ENCODE measurements at regions not wholly inside any gene's neighbourhood (a gene's known extent, or its start where the extent isn't known, plus 50 kb on each side); places are given as distances from the start of the nearest gene placed in this dataset.

DNA sequence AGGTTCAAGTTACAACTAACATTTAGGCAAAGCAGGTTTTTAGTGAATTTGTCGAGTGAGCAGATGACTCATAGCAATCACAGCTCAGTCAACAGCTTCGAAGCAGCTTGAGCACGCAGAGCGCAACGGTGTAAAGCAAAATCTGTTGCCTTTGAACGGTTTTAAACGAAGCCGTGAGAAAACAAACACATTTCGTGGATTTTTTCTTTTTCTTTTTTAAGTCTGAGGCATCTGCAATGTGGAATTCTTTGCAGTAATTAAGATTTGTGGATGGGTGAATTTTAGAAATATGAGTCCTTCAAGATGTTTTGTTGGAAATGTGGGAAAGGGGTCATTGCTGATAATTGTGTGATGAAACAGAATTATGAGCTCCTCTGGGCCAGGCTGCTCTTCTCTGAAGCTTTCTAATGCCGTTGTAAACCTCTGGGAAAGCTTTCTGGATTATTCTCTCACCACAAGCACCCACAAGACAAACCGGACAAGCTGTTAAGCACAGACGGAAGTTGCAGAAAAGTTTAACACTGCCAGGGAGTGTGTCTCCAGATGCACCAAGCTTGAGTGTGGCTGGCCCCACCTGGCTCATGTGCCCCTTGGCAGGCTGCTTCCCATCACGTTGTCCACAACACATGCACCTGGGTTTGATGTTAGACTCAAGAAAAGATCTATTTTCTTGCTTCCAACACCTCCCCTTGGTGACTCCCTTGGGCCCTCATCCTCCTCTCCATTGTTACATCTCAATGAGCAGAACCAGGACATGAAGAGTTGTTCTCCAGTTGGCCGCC is 224.7 kb downstream of the ACKR3 start:
- H3K27me3 ChIP-seq = no peaks in the 10 kb centered on the region
- no peak for DNase-seq
- TF ChIP-seq CTCF (IDR thresholded peaks at IDR 0.05) = no peak

DNA sequence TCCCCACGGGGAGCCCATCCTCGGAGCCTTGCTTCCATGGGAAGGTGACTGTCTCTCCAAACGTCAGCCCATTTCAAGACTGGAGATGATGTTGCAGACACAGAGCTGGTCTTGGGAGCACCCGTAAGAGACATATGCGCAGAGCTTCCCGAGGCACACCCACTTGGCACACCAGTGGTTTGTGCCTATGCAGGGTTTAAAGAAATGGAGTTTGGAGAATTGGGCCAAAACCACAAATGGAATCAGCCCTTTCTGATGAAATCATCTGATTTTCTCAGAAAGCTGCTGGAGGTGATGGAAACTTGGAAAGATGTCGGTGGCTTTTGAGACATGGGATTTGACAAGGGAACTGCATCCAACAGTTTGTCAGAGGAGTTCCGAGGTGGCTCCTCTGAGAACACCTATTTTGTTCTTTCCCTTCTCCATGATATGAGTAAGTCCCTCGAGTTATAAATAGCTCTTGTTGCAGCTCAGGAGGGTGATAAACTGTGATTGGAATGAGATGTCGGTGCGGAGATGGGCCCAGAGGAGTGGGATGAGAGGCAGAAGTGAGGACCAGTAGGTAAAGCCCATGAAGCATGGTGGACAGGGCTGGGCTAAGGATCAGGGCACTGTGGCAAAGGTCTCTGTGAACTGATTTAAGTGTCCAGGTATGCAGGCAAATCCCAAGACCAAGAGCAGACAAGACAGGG is 225.7 kb downstream of the ACKR3 start:
- no peak for TF ChIP-seq CTCF (IDR thresholded peaks at IDR 0.05)
- no peak overlapping the region for H3K9ac ChIP-seq (ENCODE audit: low read depth in 2 of 2, low read length in 2 of 2)
- no peaks in the 10 kb centered on the region for H3K9me3 ChIP-seq
- intact Hi-C loops (cut with DNase I) = no loop called here
- H3K36me3 ChIP-seq = no peaks in the 10 kb centered on the region
- no peaks in the 10 kb centered on the region for H3K4me1 ChIP-seq
- DNase-seq = no peak
- no peak overlapping the region for H3K27ac ChIP-seq
- no peak overlapping the region for H3K4me3 ChIP-seq
- no peaks in the 10 kb centered on the region for H3K27me3 ChIP-seq

More for the DNA sequence above, 224.7 kb downstream of the ACKR3 start:
- no peak overlapping the region for H3K4me3 ChIP-seq
- H3K9ac ChIP-seq (ENCODE audit: low read depth in 2 of 2, low read length in 2 of 2) = no peak overlapping the region
- no peaks in the 10 kb centered on the region for H3K4me1 ChIP-seq
- intact Hi-C loops (cut with DNase I) = no loop called here
- H3K9me3 ChIP-seq = no peaks in the 10 kb centered on the region
- no peak overlapping the region for H3K27ac ChIP-seq
- no peaks in the 10 kb centered on the region for H3K36me3 ChIP-seq

GRCh38 chr2:236795861-236796219 is 226.2 kb downstream of the ACKR3 start:
- no peak overlapping the region for H3K4me3 ChIP-seq
- no peaks in the 10 kb centered on the region for H3K4me1 ChIP-seq
- H3K36me3 ChIP-seq = no peaks in the 10 kb centered on the region
- no peak for DNase-seq
- H3K27ac ChIP-seq = no peak overlapping the region
- H3K9me3 ChIP-seq = no peaks in the 10 kb centered on the region
- H3K27me3 ChIP-seq = no peaks in the 10 kb centered on the region
- TF ChIP-seq CTCF (IDR thresholded peaks at IDR 0.05) = no peak
- H3K9ac ChIP-seq (ENCODE audit: low read depth in 2 of 2, low read length in 2 of 2) = no peak overlapping the region
- intact Hi-C loops (cut with DNase I) = no loop called here

DNA sequence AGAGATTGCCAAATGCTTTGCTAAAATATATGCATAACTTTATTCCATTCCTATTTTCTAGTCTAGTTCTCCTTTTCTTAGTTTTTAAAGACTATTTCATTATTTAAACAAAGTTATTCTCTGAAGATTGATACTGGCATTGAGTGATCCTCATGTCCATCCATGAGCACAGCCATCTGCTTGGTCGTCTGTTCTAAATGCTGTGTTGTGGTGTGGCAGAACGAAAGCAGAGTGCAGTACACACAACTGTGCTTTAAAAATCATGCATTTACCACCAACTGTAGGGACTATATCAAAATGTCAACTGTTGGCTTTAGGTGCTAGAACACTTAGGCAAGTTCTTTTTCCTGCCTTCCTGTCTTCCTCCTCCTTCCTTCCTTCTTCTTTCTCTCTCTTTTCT is 226.6 kb downstream of the ACKR3 start:
- H3K9ac ChIP-seq (ENCODE audit: low read depth in 2 of 2, low read length in 2 of 2) = no peak overlapping the region
- no peaks in the 10 kb centered on the region for H3K36me3 ChIP-seq
- H3K27me3 ChIP-seq = no peaks in the 10 kb centered on the region
- no peak for TF ChIP-seq CTCF (IDR thresholded peaks at IDR 0.05)
- H3K27ac ChIP-seq = no peak overlapping the region
- no peak overlapping the region for H3K4me3 ChIP-seq
- no peaks in the 10 kb centered on the region for H3K9me3 ChIP-seq
- H3K4me1 ChIP-seq = no peaks in the 10 kb centered on the region
- no peak for DNase-seq
- intact Hi-C loops (cut with DNase I) = no loop called here

DNA sequence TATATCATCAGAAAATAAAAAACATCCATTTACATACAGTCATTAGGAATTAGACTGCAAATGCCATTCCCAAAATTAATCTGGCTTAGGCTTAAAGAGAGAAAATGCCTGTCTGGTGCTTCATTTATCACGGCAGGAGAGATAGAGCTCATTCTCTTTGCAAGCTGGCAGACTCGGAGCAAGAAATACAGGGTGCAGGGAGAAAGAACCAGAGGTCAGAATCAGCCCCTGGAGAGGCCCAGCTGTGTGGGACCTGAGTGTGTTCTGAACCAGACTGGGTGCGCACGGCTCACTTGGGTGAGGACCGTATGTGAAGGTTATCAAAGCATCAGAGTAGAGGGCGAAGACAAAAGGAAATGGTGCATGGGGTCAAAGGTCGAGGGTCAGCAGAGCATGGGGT is 227.8 kb downstream of the ACKR3 start:
- no peak for DNase-seq
- H3K4me1 ChIP-seq = no peaks in the 10 kb centered on the region
- no peak overlapping the region for H3K9ac ChIP-seq (ENCODE audit: low read depth in 2 of 2, low read length in 2 of 2)
- no peaks in the 10 kb centered on the region for H3K36me3 ChIP-seq
- no peak overlapping the region for H3K27ac ChIP-seq
- TF ChIP-seq CTCF (IDR thresholded peaks at IDR 0.05) = no peak
- no peaks in the 10 kb centered on the region for H3K27me3 ChIP-seq
- H3K9me3 ChIP-seq = no peaks in the 10 kb centered on the region
- H3K4me3 ChIP-seq = no peak overlapping the region
- intact Hi-C loops (cut with DNase I) = no loop called here
